CD4-positive, alpha-beta T cell treated with Interleukin-4 for 4 hours (primary cell): ENCODE measurements at regions not wholly inside any gene's neighbourhood (a gene's known extent, or its start where the extent isn't known, plus 50 kb on each side); places are given as distances from the start of the nearest gene placed in this dataset.

Source experiments
- DNase-seq: peaks from one replicate; pipeline ENCODE4 v3.0.0-alpha.2; 2020

DNA sequence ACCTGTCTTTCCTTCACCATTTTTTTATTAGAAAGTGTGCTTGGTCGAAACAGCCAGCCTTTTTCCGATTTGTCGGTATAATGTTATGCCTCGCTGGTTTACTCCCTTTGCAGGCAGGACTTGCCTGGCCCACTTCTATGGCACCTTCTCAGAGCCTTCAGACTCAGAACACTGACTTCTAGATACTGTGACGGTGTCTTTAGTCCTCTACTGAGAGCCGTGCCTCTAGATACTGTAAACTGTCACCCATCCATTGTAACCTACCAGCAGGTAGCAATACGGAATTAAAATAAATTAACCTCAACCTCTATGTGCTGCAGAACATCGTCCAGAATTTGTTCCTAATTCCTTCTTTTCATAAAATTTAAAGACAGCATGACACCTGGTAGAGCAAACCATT, 247.7 kb upstream of the TTC14 start:
- DNase-seq = no peak

GRCh38 chr3:180358179-180358578, 243.8 kb upstream of the TTC14 start:
- DNase-seq = no peak

DNA sequence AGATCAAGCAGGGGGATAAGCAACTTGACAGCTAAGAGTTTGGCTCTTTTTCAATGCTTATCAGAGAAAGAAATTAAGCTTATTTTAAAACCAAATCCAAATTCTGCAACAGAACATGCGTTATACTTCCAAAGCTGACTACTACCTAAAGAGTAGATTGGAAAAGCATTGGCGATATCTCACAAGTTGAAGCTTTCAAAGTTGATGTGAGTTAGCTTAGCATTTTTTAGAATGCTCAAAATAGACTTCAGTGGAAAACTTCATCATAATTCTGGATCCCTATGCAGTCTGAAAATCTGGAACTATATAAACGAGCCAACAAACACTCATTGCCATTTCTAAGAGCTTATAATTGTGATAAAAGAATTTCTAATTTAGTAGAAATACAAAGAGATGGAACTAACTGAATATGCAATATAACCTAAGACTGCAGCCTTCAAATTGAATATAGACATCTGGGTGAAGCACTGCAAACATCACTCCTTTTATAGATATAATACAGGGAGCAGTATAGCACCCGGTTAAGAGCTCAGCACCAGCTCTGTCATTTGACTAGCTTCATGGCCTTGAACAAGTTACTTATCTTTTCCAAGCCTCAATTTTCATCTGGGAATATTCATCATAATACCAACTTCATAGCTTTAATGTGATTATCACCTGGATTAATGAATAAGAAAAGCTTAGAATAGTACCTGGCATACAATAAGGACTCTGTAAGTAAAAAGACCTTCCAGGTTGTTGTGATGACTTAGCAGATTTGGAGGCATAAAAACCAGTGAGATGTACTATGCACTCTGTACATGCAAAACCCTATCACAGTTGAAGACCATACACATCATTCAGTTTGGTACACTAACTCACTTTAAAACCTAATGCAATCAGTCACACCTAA, 242.7 kb upstream of the TTC14 start:
- DNase-seq = no peak

DNA sequence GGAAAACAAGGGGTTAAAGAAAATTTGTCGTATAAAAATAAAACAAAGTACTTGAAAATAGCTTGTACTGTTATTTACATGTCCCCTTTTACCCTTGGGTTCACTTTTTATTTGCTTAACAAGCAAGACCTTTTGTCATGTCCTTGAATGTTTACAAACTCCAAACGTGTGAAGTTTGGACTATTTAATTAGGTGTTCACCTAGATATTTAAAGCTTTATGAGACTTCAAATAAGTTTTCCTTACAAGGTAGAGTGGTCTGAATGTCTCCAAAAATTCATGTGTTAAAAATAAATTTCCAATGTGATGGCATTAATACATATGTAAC, 242.0 kb upstream of the TTC14 start:
- no peak for DNase-seq

GRCh38 chr3:180362081-180362480, 239.9 kb upstream of the TTC14 start:
- DNase-seq = no peak

- no peak for DNase-seq
Observed at GRCh38 chr3:180375831-180376230, 226.1 kb upstream of the TTC14 start.

DNA sequence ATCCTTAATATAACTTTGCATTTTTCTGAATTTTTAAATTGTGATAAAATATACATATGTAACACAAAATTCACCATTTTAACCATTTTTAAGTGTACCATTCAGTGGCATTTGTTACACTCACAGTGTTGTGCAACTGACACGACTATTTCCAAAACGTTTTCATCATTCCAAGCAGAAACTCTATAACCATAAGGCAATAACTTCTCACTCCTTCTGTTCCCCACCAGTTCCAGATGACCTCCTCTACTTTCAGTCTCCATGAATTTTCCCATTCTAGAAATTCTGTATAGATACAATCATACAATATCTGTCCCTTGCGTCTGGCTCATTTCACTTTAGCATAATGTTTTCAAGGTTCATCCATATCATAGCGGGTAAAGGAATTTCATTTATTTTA, 223.5 kb upstream of the TTC14 start:
- no peak for DNase-seq

DNA sequence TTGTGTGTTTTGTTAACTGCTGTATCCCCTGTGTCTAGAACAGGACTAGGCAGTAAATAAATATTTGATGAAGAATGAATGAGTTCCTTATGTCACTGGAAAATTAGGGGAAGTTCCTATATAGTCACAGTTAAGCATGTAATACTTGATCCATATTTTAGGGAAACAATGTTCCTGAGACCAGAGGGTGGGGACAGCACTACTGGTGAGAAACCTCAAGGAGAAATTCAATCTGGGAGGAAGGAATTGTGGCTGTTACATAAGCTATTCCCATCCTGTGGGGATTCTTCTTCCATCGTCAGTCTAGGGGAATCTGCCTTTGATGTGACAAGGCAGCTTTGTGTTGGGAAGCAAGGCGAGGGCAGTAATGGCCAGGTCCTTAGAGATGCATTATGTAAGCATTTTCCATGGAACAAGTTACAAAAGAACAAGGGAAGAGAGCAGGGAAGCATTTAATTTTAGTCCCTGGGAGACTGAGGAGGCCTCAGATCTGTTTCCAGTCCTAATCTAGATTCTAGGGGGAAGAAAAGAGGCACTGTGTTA, 219.3 kb upstream of the TTC14 start:
- DNase-seq = no peak

DNA sequence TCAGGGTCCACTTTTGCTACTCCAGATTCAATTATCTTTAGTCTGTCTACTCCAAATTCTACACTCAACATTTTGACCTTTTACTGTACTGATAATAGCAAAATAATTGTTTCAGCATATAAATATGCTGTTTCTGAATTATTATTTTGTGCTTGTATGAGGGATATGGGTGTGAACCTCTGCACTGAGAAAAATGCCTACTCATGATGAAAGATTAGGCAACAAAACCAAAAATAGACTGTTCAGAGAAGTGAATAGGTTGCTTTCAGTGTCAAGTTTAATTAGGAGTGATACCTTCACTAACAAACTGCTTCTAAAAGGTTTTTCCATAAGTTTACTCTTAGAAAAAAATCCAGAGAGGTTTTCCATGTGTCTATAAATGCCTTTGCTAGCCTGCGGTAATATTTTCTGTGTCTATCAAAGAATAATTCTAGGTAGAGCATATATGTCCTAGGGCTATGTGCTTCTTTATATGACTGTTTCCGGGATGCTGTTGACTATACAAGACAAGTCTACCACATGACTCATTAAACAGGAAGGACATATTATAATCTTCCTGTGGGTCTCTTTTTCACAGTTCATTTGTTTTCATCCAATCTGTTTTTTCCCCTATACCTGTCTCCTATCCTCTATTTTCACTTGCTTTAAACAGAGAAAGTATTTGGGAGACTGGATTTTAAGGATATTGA, 218.5 kb upstream of the TTC14 start:
- no peak for DNase-seq

DNA sequence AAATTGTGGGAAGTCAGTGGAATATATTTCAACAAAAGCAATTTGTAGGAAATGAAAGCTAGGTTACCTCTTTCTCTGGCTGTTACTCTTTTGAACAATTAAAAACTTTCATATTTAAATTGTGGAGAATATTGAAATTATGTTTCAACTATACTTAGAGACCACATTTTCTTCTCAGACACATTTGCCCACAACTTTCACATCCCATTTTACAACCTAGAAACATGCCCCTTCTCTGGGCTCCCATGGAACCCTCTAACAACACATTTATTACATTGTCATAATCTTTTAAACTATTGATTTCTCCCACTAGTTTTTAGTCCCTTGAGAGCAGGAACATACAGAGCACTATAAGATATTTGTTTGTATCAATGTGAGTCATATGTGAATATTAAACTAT, 211.7 kb upstream of the TTC14 start:
- DNase-seq = no peak

DNA sequence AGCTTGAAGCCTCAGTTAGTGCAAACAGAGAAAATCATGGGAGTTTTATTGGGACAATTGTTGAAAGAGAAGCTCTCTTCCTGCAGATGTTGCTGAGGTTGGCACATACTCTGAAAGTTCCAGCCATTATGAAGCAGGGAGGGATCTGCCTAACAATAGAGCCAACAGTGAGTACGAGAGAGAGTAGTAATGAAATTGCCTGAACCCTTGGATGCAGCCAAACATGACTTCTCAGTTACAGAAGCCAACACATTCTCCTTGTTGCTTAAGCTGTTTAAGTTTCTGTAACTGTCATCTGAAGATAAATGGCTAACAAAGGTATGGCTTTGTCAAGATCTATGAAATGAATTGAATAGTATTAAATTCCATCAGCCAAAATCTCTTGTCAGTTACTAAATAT, 211.0 kb upstream of the TTC14 start:
- no peak for DNase-seq

DNA sequence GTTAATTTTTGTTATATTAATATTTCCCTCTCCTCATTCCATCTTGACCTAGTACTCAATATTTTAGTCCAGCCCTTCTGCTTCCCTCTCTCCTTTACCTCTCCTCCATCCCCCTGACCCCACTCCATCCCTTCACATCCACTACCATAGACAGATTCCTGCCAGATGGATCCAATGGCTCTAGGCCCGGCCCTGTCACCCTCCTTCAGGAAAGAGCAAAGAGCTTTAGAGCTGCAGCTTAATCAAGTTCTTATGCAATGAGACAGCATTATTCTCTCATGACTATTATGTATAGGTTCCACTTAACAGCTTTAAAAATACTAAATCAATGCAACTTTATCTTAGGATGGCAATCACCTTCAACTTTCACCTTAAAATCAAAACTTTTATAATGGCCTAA, 200.7 kb upstream of the TTC14 start:
- DNase-seq = no peak

GRCh38 chr3:180402471-180403073, 199.4 kb upstream of the TTC14 start:
- DNase-seq = no peak

- DNase-seq = no peak
Observed at GRCh38 chr3:180403156-180403555, 198.8 kb upstream of the TTC14 start.

- no peak for DNase-seq
Observed at GRCh38 chr3:180408654-180409053, 193.3 kb upstream of the TTC14 start.

- no peak for DNase-seq
Observed at GRCh38 chr3:180409170-180409569, 192.8 kb upstream of the TTC14 start.

DNA sequence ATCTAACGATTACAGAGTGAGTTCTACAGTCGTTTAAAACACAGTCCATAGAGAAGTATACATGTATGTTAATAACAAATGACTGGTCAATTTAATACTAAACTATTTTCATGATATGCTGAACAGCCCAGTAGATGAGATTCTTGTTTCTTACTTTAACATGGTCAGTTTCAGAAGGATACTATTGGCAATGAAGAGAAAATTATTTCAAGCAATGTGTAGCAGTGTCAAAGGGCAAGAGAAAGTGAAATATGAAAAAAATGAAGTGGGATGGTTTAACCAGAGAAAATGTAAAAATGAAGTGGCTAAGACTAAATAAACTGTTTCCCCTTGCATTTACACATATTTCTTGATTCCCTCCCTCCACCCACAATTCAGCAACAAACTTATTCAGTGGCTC, 192.1 kb upstream of the TTC14 start:
- no peak for DNase-seq

GRCh38 chr3:180414157-180414556, 187.8 kb upstream of the TTC14 start:
- no peak for DNase-seq

GRCh38 chr3:180416111-180416594, 185.8 kb upstream of the TTC14 start:
- no peak for DNase-seq

DNA sequence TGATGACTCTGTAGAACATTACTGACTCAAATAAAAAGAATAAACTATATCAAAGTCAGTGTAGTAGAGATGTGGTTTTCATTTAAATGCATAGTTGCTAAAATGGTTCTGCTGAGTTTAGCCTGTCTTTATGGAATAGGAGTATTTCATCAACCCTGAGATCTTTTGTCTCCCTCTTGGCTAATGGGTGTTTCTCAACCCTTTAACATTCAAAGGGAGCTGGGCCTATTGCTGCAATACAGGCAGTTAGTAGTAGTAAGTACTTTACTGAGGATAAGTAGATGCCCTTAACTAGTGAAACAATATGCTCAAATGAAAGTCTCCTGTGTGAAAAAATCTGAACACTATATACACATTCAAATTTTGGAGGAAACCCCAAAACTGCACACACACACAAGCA, 184.7 kb upstream of the TTC14 start:
- DNase-seq = no peak

DNA sequence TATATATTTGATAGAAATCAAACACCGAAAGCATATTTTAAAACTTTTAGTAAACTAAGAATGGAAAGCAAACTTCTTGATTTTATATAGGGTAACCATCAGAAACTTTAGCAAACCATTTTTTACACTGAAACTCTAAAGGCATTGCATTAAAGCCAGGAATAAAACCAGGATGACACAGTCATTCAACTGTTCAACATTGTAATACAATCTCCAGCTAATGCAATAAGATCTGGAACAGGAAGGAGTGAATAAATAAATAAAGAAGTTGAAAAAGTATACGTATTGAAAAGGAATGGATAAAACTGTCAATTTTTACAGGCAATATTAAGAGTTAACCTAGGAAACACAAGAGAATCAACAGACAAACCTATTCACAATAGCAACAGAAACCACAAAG, 181.9 kb upstream of the TTC14 start:
- DNase-seq = no peak

DNA sequence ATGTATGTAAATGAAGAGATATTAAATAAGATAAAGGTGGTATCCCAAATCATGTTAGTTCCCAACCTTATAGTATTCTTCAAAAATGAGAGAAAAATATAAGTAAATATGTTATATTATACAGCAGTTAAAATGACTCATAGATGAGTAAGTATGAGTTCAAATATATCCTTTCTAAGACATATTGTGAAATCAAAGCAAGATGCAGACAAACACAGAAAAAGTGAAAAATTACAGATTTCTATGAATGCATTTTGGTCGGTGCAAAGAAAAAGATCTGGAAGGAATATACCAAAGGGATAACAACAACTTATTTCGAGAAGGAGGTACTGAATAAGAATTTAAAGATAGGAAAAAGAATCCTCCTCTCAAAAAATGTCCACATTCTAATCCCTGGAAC, 181.2 kb upstream of the TTC14 start:
- no peak for DNase-seq

GRCh38 chr3:180421221-180421620, 180.7 kb upstream of the TTC14 start:
- DNase-seq = no peak

GRCh38 chr3:180421721-180422120, 180.2 kb upstream of the TTC14 start:
- DNase-seq = no peak
